ENCODE measurements at regions not wholly inside any gene's neighbourhood (a gene's known extent, or its start where the extent isn't known, plus 50 kb on each side); places are given as distances from the start of the nearest gene placed in this dataset.

DNA sequence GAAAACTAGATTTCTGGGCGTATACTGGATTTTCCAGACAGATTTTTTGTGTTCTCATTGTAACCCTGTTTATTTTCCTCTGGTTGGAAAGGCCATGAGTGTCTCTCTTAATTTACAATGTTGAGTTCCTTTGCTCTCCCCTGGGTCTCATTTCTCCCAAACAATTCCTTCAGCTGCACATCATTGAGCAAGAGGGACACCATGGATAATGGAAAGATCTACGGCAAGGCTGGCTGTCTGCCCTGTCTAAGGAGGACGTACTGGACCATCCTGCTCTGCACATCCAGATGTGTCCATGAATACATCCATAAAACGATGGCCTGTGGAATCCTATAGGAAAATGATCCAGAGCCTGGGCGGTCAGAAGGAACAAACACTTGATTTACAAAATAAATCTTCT lies 258.1 kb upstream of the MCTP2 start:
- peaks cover 2% of the 10 kb centered on the region for H3K27me3 Mint-ChIP-seq (ENCODE audit: insufficient read depth)
- H3K9me3 ChIP-seq (ENCODE audit: control insufficient read depth, low read length) = no peaks in the 10 kb centered on the region
- H3K27ac Mint-ChIP-seq = no peak overlapping the region
- no peak for DNase-seq
- no peaks in the 10 kb centered on the region for H3K4me1 Mint-ChIP-seq
- no peaks in the 10 kb centered on the region for H3K27me3 ChIP-seq (ENCODE audit: control insufficient read depth, insufficient read depth, low read length, poor library complexity, severe bottlenecking)
- H3K4me3 Mint-ChIP-seq = no peak overlapping the region
- no peaks in the 10 kb centered on the region for H3K36me3 ChIP-seq (ENCODE audit: control insufficient read depth, insufficient read depth, low read length)
- H3K4me3 ChIP-seq (ENCODE audit: low read length) = no peak overlapping the region
- no peaks in the 10 kb centered on the region for H3K4me1 ChIP-seq (ENCODE audit: control insufficient read depth, insufficient read depth, low read length)
- 90 to 92% methylated on average over 3 to 5 of the region's 5 CpGs for WGBS, 2 experiments (ENCODE audit: insufficient coverage in 1 of 2, insufficient read length in 1 of 2)
- H3K27ac ChIP-seq (ENCODE audit: low read depth, low read length) = no peak overlapping the region
- no peaks in the 10 kb centered on the region for H3K9me3 Mint-ChIP-seq
- H3K36me3 Mint-ChIP-seq (ENCODE audit: low read depth) = no peaks in the 10 kb centered on the region
- TF ChIP-seq, protein P1, sequence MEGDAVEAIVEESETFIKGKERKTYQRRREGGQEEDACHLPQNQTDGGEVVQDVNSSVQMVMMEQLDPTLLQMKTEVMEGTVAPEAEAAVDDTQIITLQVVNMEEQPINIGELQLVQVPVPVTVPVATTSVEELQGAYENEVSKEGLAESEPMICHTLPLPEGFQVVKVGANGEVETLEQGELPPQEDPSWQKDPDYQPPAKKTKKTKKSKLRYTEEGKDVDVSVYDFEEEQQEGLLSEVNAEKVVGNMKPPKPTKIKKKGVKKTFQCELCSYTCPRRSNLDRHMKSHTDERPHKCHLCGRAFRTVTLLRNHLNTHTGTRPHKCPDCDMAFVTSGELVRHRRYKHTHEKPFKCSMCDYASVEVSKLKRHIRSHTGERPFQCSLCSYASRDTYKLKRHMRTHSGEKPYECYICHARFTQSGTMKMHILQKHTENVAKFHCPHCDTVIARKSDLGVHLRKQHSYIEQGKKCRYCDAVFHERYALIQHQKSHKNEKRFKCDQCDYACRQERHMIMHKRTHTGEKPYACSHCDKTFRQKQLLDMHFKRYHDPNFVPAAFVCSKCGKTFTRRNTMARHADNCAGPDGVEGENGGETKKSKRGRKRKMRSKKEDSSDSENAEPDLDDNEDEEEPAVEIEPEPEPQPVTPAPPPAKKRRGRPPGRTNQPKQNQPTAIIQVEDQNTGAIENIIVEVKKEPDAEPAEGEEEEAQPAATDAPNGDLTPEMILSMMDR (conservative IDR thresholded peaks at IDR 0.05) = no peak
- H3K9ac ChIP-seq (ENCODE audit: extremely low read depth, low read length, poor library complexity, severe bottlenecking) = no peak overlapping the region

DNA sequence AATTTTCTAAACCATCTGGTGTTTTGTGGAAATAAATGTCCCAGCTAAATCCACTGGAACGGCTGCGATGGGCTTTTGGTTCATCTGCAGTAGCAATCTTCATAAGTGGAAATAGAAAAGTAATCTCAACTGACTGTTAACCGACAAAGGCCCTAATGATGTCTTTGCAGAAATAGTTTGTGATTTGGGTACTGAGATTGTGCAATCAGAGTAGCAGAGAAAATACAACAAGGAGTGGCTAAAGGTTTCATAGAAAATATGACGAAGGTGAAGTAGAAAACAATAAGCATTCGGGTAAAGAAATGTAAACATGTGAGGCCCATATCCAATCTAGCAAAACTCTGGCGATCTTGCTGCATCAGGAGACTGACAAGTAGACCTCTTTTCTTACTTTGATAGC lies 262.6 kb upstream of the MCTP2 start:
- no peaks in the 10 kb centered on the region for H3K27me3 Mint-ChIP-seq (ENCODE audit: insufficient read depth)
- DNase-seq = no peak
- Histone ChIP-seq H3K4me1 (ENCODE audit: control insufficient read depth, insufficient read depth, low read length) (no peaks in the 10 kb centered on the region), H3K9me3 (ENCODE audit: control insufficient read depth, low read length) (no peaks in the 10 kb centered on the region), H3K4me3 (ENCODE audit: low read length) (no peak overlapping the region), H3K27me3 (ENCODE audit: control insufficient read depth, insufficient read depth, low read length, poor library complexity, severe bottlenecking) (no peaks in the 10 kb centered on the region), H3K9ac (ENCODE audit: extremely low read depth, low read length, poor library complexity, severe bottlenecking) (no peak overlapping the region), H3K36me3 (ENCODE audit: control insufficient read depth, insufficient read depth, low read length) (no peaks in the 10 kb centered on the region), H3K27ac (ENCODE audit: low read depth, low read length) (no peak overlapping the region)
- WGBS, 2 experiments (ENCODE audit: insufficient coverage in 1 of 2, insufficient read length in 1 of 2) = 87 to 88% methylated on average over 5 to 6 of the region's 6 CpGs
- H3K4me1 Mint-ChIP-seq = no peaks in the 10 kb centered on the region
- no peaks in the 10 kb centered on the region for H3K9me3 Mint-ChIP-seq
- TF ChIP-seq, protein P1 (conservative IDR thresholded peaks at IDR 0.05) = no peak
- H3K36me3 Mint-ChIP-seq (ENCODE audit: low read depth) = no peaks in the 10 kb centered on the region
- no peak overlapping the region for H3K27ac Mint-ChIP-seq
- no peak overlapping the region for H3K4me3 Mint-ChIP-seq

DNA sequence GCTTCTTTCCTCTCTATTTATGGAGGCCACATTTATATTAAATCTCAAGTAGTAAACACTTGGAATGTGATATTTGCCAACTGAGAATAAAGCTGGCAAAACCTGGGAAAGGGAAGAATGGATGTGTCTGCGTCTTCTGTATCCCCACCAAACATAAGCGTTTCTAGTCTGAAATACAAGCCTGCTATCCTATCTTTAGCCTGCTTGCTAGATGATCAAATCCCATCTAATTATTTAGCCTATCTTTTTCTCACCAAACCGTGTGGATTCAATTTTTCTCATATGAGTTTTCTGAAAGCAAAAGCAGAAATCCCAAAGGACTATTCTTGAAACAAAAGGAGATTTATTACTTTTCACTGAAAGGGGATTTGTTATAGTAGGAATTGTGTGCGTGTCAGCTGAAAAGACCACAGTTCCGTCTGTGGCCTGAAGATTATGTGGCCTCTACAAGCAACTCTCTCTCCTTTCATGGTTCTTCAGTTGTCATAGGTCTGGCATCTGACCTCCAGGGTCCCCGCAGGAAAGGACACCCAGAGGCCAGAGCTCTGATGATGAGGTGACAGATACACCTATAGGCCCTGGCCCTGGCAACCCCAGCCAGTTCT lies 266.0 kb upstream of the MCTP2 start:
- Histone ChIP-seq H3K9ac (ENCODE audit: extremely low read depth, low read length, poor library complexity, severe bottlenecking) (no peak overlapping the region), H3K4me3 (ENCODE audit: low read length) (no peak overlapping the region), H3K4me1 (ENCODE audit: control insufficient read depth, insufficient read depth, low read length) (no peaks in the 10 kb centered on the region), H3K27me3 (ENCODE audit: control insufficient read depth, insufficient read depth, low read length, poor library complexity, severe bottlenecking) (no peaks in the 10 kb centered on the region), H3K9me3 (ENCODE audit: control insufficient read depth, low read length) (no peaks in the 10 kb centered on the region), H3K36me3 (ENCODE audit: control insufficient read depth, insufficient read depth, low read length) (no peaks in the 10 kb centered on the region), H3K27ac (ENCODE audit: low read depth, low read length) (no peak overlapping the region)
- Mint-ChIP-seq H3K27me3 (ENCODE audit: insufficient read depth) (no peaks in the 10 kb centered on the region), H3K27ac (no peak overlapping the region), H3K4me3 (no peak overlapping the region), H3K9me3 (no peaks in the 10 kb centered on the region), H3K4me1 (no peaks in the 10 kb centered on the region), H3K36me3 (ENCODE audit: low read depth) (no peaks in the 10 kb centered on the region)
- 85 to 100% methylated on average over 2 to 6 of the region's 6 CpGs for WGBS, 2 experiments (ENCODE audit: insufficient coverage in 1 of 2, insufficient read length in 1 of 2)
- TF ChIP-seq, protein P1 (conservative IDR thresholded peaks at IDR 0.05) = no peak
- DNase-seq = no peak

All from endodermal cell (in vitro differentiated cells).